ENCODE measurements at regions not wholly inside any gene's neighbourhood (a gene's known extent, or its start where the extent isn't known, plus 50 kb on each side); places are given as distances from the start of the nearest gene placed in this dataset.

DNA sequence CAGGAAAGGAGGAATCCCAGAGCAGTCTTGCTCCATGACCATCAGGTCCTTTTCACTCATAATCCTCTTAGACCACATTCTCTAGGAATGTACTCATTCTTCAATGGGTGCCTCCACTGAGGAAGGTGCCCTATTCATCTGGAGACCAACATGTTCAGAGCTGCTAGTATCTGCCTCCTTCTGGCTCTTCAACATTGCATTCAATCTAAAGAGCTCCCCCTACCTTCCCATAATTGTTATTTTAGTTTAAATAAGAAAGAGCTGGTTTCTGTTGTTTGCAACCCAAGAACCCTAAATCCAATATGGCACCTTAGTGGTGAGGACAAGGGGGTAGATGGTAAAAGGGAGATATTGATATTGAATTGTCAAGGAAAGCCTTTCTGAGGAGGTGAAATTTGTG is 67.6 kb downstream of the SCN11A start:
- TF ChIP-seq ZNF8 (CRISPR knock-in tag; IDR thresholded peaks at IDR 0.05) = no peak
- TF ChIP-seq BACH2 (CRISPR knock-in tag; IDR thresholded peaks at IDR 0.05; ENCODE audit: borderline replicate concordance) = no peak
- TF ChIP-seq ZNF70 (CRISPR knock-in tag; IDR thresholded peaks at IDR 0.05) = no peak
- TF ChIP-seq, protein P1, sequence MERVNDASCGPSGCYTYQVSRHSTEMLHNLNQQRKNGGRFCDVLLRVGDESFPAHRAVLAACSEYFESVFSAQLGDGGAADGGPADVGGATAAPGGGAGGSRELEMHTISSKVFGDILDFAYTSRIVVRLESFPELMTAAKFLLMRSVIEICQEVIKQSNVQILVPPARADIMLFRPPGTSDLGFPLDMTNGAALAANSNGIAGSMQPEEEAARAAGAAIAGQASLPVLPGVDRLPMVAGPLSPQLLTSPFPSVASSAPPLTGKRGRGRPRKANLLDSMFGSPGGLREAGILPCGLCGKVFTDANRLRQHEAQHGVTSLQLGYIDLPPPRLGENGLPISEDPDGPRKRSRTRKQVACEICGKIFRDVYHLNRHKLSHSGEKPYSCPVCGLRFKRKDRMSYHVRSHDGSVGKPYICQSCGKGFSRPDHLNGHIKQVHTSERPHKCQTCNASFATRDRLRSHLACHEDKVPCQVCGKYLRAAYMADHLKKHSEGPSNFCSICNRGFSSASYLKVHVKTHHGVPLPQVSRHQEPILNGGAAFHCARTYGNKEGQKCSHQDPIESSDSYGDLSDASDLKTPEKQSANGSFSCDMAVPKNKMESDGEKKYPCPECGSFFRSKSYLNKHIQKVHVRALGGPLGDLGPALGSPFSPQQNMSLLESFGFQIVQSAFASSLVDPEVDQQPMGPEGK (CRISPR knock-in tag; IDR thresholded peaks at IDR 0.05; ENCODE audit: borderline replicate concordance) = no peak
- no peak for TF ChIP-seq ISL1 (CRISPR knock-in tag; IDR thresholded peaks at IDR 0.05)
- no peak for TF ChIP-seq OSR1 (CRISPR knock-in tag; IDR thresholded peaks at IDR 0.05)
- no peak for TF ChIP-seq ESRRG (CRISPR knock-in tag; IDR thresholded peaks at IDR 0.05)
- no peak for TF ChIP-seq ZFP30 (CRISPR knock-in tag; IDR thresholded peaks at IDR 0.05)
- no peak for TF ChIP-seq RARB (CRISPR knock-in tag; IDR thresholded peaks at IDR 0.05)
- TF ChIP-seq, protein P2, sequence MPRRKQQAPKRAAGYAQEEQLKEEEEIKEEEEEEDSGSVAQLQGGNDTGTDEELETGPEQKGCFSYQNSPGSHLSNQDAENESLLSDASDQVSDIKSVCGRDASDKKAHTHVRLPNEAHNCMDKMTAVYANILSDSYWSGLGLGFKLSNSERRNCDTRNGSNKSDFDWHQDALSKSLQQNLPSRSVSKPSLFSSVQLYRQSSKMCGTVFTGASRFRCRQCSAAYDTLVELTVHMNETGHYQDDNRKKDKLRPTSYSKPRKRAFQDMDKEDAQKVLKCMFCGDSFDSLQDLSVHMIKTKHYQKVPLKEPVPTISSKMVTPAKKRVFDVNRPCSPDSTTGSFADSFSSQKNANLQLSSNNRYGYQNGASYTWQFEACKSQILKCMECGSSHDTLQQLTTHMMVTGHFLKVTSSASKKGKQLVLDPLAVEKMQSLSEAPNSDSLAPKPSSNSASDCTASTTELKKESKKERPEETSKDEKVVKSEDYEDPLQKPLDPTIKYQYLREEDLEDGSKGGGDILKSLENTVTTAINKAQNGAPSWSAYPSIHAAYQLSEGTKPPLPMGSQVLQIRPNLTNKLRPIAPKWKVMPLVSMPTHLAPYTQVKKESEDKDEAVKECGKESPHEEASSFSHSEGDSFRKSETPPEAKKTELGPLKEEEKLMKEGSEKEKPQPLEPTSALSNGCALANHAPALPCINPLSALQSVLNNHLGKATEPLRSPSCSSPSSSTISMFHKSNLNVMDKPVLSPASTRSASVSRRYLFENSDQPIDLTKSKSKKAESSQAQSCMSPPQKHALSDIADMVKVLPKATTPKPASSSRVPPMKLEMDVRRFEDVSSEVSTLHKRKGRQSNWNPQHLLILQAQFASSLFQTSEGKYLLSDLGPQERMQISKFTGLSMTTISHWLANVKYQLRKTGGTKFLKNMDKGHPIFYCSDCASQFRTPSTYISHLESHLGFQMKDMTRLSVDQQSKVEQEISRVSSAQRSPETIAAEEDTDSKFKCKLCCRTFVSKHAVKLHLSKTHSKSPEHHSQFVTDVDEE (CRISPR knock-in tag; IDR thresholded peaks at IDR 0.05) = no peak
- TF ChIP-seq GLIS3 (CRISPR knock-in tag; IDR thresholded peaks at IDR 0.05) = no peak
- TF ChIP-seq, protein P3, sequence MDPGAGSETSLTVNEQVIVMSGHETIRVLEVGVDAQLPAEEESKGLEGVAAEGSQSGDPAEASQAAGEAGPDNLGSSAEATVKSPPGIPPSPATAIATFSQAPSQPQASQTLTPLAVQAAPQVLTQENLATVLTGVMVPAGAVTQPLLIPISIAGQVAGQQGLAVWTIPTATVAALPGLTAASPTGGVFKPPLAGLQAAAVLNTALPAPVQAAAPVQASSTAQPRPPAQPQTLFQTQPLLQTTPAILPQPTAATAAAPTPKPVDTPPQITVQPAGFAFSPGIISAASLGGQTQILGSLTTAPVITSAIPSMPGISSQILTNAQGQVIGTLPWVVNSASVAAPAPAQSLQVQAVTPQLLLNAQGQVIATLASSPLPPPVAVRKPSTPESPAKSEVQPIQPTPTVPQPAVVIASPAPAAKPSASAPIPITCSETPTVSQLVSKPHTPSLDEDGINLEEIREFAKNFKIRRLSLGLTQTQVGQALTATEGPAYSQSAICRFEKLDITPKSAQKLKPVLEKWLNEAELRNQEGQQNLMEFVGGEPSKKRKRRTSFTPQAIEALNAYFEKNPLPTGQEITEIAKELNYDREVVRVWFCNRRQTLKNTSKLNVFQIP (CRISPR knock-in tag; IDR thresholded peaks at IDR 0.05; ENCODE audit: borderline replicate concordance, low read depth) = no peak
- no peak for TF ChIP-seq CSDC2 (CRISPR knock-in tag; IDR thresholded peaks at IDR 0.05)
- TF ChIP-seq ZNF565 (CRISPR knock-in tag; conservative IDR thresholded peaks at IDR 0.05; ENCODE audit: low read depth) = no peak
- no peak for ATAC-seq

DNA sequence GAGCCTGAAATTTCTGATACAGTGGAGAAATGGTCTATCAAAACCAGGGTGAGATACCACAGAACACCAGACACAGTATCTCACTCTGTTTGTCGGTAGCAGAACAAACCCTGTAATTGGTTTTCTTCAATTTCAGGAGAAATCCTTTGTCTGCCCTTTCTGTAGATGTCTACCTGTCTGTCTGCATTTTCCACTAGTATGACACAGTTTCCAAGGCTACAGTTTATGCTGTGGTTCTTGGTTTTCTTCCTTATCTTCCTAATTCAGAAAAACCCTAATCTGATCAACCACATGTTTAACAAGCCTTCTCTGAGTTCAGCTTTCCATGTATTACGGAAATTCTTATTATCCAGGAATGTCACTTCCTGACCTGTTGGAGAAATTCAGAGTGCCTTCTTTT is 70.8 kb downstream of the SCN11A start:
- TF ChIP-seq RARB (CRISPR knock-in tag; IDR thresholded peaks at IDR 0.05) = no peak
- peak; percentile 79 for TF ChIP-seq ISL1 (CRISPR knock-in tag; IDR thresholded peaks at IDR 0.05)
- TF ChIP-seq, protein P1 (CRISPR knock-in tag; IDR thresholded peaks at IDR 0.05; ENCODE audit: borderline replicate concordance) = peak; percentile 18; the same call in 1 of the 2 replicates
- no peak for ATAC-seq

DNA sequence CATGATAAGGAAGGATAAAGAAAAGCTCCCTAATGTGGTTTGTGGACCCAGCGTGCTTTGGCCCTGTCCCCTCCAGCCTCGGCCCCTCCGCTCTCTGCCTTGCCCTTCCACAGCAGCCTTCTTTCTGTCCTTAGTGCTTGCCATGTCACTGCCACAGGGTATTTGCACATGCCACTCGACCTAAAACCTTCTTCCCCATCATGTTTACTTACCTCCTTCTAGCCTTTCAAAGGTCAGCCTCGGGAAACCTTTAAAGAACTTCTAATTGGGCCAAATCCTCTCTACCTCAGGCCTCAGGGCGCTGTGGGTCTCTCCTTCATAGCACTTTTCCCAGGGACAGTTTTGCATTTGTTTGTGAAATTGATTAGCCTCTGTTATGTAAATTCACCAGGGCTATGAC is 73.0 kb downstream of the SCN11A start:
- ATAC-seq = no peak
- TF ChIP-seq ZNF565 (CRISPR knock-in tag; conservative IDR thresholded peaks at IDR 0.05; ENCODE audit: low read depth) (no peak), ZNF8 (CRISPR knock-in tag; IDR thresholded peaks at IDR 0.05) (no peak), ISL1 (CRISPR knock-in tag; IDR thresholded peaks at IDR 0.05) (no peak), ARNTL (CRISPR knock-in tag; IDR thresholded peaks at IDR 0.05; ENCODE audit: borderline replicate concordance, low read depth) (no peak), GLIS3 (CRISPR knock-in tag; IDR thresholded peaks at IDR 0.05) (no peak), SNAI2 (CRISPR knock-in tag; IDR thresholded peaks at IDR 0.05) (no peak), ZNF70 (CRISPR knock-in tag; IDR thresholded peaks at IDR 0.05) (no peak), ESRRG (CRISPR knock-in tag; IDR thresholded peaks at IDR 0.05) (no peak), BACH2 (CRISPR knock-in tag; IDR thresholded peaks at IDR 0.05; ENCODE audit: borderline replicate concordance) (no peak), ZC3H10 (CRISPR knock-in tag; IDR thresholded peaks at IDR 0.05) (no peak)
- TF ChIP-seq, protein P4, sequence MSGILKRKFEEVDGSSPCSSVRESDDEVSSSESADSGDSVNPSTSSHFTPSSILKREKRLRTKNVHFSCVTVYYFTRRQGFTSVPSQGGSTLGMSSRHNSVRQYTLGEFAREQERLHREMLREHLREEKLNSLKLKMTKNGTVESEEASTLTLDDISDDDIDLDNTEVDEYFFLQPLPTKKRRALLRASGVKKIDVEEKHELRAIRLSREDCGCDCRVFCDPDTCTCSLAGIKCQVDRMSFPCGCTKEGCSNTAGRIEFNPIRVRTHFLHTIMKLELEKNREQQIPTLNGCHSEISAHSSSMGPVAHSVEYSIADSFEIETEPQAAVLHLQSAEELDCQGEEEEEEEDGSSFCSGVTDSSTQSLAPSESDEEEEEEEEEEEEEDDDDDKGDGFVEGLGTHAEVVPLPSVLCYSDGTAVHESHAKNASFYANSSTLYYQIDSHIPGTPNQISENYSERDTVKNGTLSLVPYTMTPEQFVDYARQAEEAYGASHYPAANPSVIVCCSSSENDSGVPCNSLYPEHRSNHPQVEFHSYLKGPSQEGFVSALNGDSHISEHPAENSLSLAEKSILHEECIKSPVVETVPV (CRISPR knock-in tag; IDR thresholded peaks at IDR 0.05) = no peak
- TF ChIP-seq, protein P1 (CRISPR knock-in tag; IDR thresholded peaks at IDR 0.05; ENCODE audit: borderline replicate concordance) = no peak
- TF ChIP-seq, protein P2 (CRISPR knock-in tag; IDR thresholded peaks at IDR 0.05) = no peak
